DMS 273 (cell line): ENCODE measurements at regions not wholly inside any gene's neighbourhood (a gene's known extent, or its start where the extent isn't known, plus 50 kb on each side); places are given as distances from the start of the nearest gene placed in this dataset.
"Not testable (repeated sequence)": the region's sequence is repeated elsewhere in the genome, so short reads cannot be mapped to it uniquely, and the experiment has no call there.

Experiments
- DNase-seq: peaks from one replicate; lab custom pipeline; 2025; ENCODE audit not compliant: unreplicated experiment; lab: John Stamatoyannopoulos, UW

- DNase-seq, result not testable (repeated sequence)
These were observed 82.3 kb upstream of the PRDX6 start for GRCh38 chr1:173394813-173395212.

GRCh38 chr1:173395762-173396161, 81.4 kb upstream of the PRDX6 start:
- no peak for DNase-seq

GRCh38 chr1:173400387-173400995, 76.6 kb upstream of the PRDX6 start:
- DNase-seq, result no peak

GRCh38 chr1:173403996-173404395, 73.1 kb upstream of the PRDX6 start:
- no peak for DNase-seq

GRCh38 chr1:173405281-173405680, 71.9 kb upstream of the PRDX6 start:
- no peak for DNase-seq

GRCh38 chr1:173405834-173406233, 71.3 kb upstream of the PRDX6 start:
- no peak for DNase-seq

GRCh38 chr1:173406783-173407230, 70.3 kb upstream of the PRDX6 start:
- no peak for DNase-seq

GRCh38 chr1:173407846-173408245, 69.3 kb upstream of the PRDX6 start:
- no peak for DNase-seq

- DNase-seq, result no peak
These were observed 68.2 kb upstream of the PRDX6 start for GRCh38 chr1:173408886-173409285.

- DNase-seq, result no peak
These were observed 67.5 kb upstream of the PRDX6 start for GRCh38 chr1:173409613-173410012.

GRCh38 chr1:173410133-173410793, 66.9 kb upstream of the PRDX6 start:
- no peak for DNase-seq

- DNase-seq, result no peak
These were observed 66.3 kb upstream of the PRDX6 start for GRCh38 chr1:173410794-173411236.

- DNase-seq, result no peak
These were observed 65.0 kb upstream of the PRDX6 start for GRCh38 chr1:173411835-173412742.

- no peak for DNase-seq
These were observed 63.8 kb upstream of the PRDX6 start for GRCh38 chr1:173413271-173413707.

- no peak for DNase-seq
These were observed 63.0 kb upstream of the PRDX6 start for GRCh38 chr1:173414136-173414535.

GRCh38 chr1:173414539-173415226, 62.5 kb upstream of the PRDX6 start:
- no peak for DNase-seq

- no peak for DNase-seq
These were observed 61.6 kb upstream of the PRDX6 start for GRCh38 chr1:173415490-173415889.

- DNase-seq, result no peak
These were observed 61.2 kb upstream of the PRDX6 start for GRCh38 chr1:173415905-173416450.

- DNase-seq, result no peak
These were observed 59.6 kb upstream of the PRDX6 start for GRCh38 chr1:173417563-173417962.

- DNase-seq, result no peak
These were observed 58.8 kb upstream of the PRDX6 start for GRCh38 chr1:173418107-173418985.
